Adrenal gland (tissue), 5 donors: ENCODE measurements at regions not wholly inside any gene's neighbourhood (a gene's known extent, or its start where the extent isn't known, plus 50 kb on each side); places are given as distances from the start of the nearest gene placed in this dataset.

ENCODE experiments used
- POLR2A ChIP-seq, 2 donors: fragments of 450-650 bp; IDR thresholded peaks; one replicate each; pipeline ENCODE4 v1.6.1; 2017; ENCODE audit warnings: antibody characterized with exemption in 2 of 2, mild to moderate bottlenecking in 2 of 2, moderate library complexity in 1 of 2
- TF ChIP-seq, protein P1 (sequence below), 6 experiments: fragments of 450-650 bp in 4 of 6; fragments of 200-600 bp in 2 of 6; sonication (generic) in 1 of 6; IDR thresholded peaks; 1 replicate in 5 of 6; 2 replicates in 1 of 6; pipeline versions ENCODE4 v1.5.1 to v1.8.0; 2016 to 2021; ENCODE audit warnings: antibody characterized with exemption in 6 of 6, mild to moderate bottlenecking in 2 of 6, moderate library complexity in 1 of 6
- donor health status: DM: no; HTN: no; CAD: no.

DNA sequence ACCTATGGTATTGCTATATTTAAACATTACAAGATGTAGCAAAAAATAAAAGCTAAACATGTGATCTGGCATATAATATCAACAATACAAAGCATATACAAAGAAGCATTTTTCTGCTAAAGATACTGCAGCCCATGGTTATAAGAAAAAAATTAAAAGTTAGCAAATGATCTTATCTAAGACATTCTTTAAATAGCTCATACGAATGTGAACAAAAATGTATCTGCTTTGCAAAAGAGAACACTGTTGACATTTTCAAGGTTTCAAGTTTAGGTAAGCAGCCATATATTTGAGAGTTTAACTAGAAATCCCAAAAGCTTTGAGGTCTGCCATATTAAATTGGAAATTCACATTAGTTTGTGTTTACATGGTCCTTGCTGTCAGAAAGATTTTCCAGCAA is 301.0 kb upstream of the SLC39A10 start:
- no peak for TF ChIP-seq POLR2A (IDR thresholded peaks at IDR 0.05)
- TF ChIP-seq, protein P1, sequence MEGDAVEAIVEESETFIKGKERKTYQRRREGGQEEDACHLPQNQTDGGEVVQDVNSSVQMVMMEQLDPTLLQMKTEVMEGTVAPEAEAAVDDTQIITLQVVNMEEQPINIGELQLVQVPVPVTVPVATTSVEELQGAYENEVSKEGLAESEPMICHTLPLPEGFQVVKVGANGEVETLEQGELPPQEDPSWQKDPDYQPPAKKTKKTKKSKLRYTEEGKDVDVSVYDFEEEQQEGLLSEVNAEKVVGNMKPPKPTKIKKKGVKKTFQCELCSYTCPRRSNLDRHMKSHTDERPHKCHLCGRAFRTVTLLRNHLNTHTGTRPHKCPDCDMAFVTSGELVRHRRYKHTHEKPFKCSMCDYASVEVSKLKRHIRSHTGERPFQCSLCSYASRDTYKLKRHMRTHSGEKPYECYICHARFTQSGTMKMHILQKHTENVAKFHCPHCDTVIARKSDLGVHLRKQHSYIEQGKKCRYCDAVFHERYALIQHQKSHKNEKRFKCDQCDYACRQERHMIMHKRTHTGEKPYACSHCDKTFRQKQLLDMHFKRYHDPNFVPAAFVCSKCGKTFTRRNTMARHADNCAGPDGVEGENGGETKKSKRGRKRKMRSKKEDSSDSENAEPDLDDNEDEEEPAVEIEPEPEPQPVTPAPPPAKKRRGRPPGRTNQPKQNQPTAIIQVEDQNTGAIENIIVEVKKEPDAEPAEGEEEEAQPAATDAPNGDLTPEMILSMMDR (IDR thresholded peaks at IDR 0.05): no peak
